SU-DHL-6 (cell line): ENCODE measurements at regions not wholly inside any gene's neighbourhood (a gene's known extent, or its start where the extent isn't known, plus 50 kb on each side); places are given as distances from the start of the nearest gene placed in this dataset.

Experiments used
- EZH2phosphoT487 ChIP-seq: fragments of 200-600 bp; sonication (generic), shearing (Covaris generic); conservative IDR thresholded peaks from 2 replicates; pipeline ENCODE4 v1.6.1; 2018; ENCODE audit warnings: mild to moderate bottlenecking, antibody characterized with exemption, low read length, moderate library complexity, mixed read lengths
- TF ChIP-seq, protein P1 (sequence below): fragments of 200-600 bp; sonication (generic); IDR thresholded peaks from one replicate; pipeline ENCODE4 v1.5.1; 2017; ENCODE audit warnings: antibody characterized with exemption, mild to moderate bottlenecking, low read length, moderate library complexity; ENCODE audit not compliant: insufficient read depth, poor library complexity, severe bottlenecking

DNA sequence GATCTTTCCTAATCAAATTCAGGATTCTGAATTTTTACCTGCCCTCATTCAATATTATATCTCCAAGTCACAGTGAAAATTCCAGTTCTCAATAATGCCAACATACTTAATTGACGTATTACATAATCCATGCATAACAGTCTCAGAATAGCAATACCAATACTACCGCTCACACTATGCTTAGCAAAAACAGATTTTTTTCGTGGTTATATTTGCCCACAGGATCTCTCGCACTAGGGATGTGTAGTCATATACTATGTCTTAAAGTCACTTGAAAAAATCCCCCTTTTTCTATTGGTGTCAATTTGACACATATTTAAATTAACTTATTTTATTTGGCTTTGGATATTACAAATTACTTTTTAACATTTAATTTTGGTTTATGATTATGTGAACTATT is 323.1 kb upstream of the SLC35B3 start:
- TF ChIP-seq, protein P1, sequence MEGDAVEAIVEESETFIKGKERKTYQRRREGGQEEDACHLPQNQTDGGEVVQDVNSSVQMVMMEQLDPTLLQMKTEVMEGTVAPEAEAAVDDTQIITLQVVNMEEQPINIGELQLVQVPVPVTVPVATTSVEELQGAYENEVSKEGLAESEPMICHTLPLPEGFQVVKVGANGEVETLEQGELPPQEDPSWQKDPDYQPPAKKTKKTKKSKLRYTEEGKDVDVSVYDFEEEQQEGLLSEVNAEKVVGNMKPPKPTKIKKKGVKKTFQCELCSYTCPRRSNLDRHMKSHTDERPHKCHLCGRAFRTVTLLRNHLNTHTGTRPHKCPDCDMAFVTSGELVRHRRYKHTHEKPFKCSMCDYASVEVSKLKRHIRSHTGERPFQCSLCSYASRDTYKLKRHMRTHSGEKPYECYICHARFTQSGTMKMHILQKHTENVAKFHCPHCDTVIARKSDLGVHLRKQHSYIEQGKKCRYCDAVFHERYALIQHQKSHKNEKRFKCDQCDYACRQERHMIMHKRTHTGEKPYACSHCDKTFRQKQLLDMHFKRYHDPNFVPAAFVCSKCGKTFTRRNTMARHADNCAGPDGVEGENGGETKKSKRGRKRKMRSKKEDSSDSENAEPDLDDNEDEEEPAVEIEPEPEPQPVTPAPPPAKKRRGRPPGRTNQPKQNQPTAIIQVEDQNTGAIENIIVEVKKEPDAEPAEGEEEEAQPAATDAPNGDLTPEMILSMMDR: no peak
- TF ChIP-seq EZH2phosphoT487: no peak
